ENCODE measurements at regions not wholly inside any gene's neighbourhood (a gene's known extent, or its start where the extent isn't known, plus 50 kb on each side); places are given as distances from the start of the nearest gene placed in this dataset.

DNA sequence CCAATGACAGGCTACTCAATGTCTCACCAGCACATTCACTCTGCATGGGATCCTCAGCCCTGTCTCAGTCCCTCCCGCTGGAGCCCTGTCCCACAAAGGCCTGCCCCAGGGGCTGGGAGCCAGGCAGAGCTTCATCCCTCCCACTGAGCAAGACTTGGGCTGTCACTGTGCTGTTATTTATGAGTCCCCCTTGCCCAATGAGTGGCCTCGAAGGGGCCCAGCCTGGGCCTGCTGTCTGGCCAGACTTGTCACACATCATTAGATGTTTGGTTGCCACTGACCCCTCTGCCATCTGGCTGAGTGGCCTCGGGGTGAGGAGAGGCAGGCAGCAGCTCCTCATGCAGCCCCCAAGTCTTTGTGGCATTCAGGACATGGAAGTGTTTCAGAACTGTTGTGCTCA is 330.6 kb upstream of the SKOR2 start:
- no peak for TF ChIP-seq CTCF (IDR thresholded peaks at IDR 0.05; ENCODE audit: low read length)
- TF ChIP-seq EZH2 (optimal IDR thresholded peaks at IDR 0.05; ENCODE audit: low read depth, low read length): no peak
- TF ChIP-seq EZH2phosphoT487 (IDR thresholded peaks at IDR 0.05; ENCODE audit: low read length): no peak

Data from MM.1S (cell line).